Peyer's patch (tissue), 4 donors: ENCODE measurements at regions not wholly inside any gene's neighbourhood (a gene's known extent, or its start where the extent isn't known, plus 50 kb on each side); places are given as distances from the start of the nearest gene placed in this dataset.

Experiments used
- CTCF ChIP-seq, 6 experiments: fragments of 450-650 bp in 4 of 6; fragments of 200-600 bp in 2 of 6; sonication (generic) in 1 of 6; IDR thresholded peaks; one replicate each; pipeline ENCODE4 v1.5.1; 2017 to 2019; ENCODE audit warnings: antibody characterized with exemption in 6 of 6, mild to moderate bottlenecking in 3 of 6, moderate library complexity in 1 of 6
- POLR2A ChIP-seq, 2 donors: fragments of 450-650 bp; IDR thresholded peaks; one replicate each; pipeline ENCODE4 v1.5.1; 2017; ENCODE audit warnings: antibody characterized with exemption in 2 of 2, mild to moderate bottlenecking in 2 of 2, moderate library complexity in 2 of 2

- TF ChIP-seq POLR2A (IDR thresholded peaks at IDR 0.05): no peak
- TF ChIP-seq CTCF (IDR thresholded peaks at IDR 0.05): no peak
Measured at GRCh38 chr18:1825296-1825695, 746.0 kb downstream of the METTL4 start.
